ENCODE measurements at regions not wholly inside any gene's neighbourhood (a gene's known extent, or its start where the extent isn't known, plus 50 kb on each side); places are given as distances from the start of the nearest gene placed in this dataset.

- H3K4me3 ChIP-seq: no peak overlapping the region
- H3K9me3 ChIP-seq: no peaks in the 10 kb centered on the region
- no peaks in the 10 kb centered on the region for H3K27me3 ChIP-seq
- H3K27ac ChIP-seq: no peak overlapping the region
- DNase-seq: no peak
- intact Hi-C loops (cut with DNase I; ENCODE audit: low total_unique reads): no loop called here
- in situ Hi-C loops (cut with MboI; ENCODE audit: low sequenced_read_pairs in 4 of 4): no loop called here
- TF ChIP-seq, protein P1, sequence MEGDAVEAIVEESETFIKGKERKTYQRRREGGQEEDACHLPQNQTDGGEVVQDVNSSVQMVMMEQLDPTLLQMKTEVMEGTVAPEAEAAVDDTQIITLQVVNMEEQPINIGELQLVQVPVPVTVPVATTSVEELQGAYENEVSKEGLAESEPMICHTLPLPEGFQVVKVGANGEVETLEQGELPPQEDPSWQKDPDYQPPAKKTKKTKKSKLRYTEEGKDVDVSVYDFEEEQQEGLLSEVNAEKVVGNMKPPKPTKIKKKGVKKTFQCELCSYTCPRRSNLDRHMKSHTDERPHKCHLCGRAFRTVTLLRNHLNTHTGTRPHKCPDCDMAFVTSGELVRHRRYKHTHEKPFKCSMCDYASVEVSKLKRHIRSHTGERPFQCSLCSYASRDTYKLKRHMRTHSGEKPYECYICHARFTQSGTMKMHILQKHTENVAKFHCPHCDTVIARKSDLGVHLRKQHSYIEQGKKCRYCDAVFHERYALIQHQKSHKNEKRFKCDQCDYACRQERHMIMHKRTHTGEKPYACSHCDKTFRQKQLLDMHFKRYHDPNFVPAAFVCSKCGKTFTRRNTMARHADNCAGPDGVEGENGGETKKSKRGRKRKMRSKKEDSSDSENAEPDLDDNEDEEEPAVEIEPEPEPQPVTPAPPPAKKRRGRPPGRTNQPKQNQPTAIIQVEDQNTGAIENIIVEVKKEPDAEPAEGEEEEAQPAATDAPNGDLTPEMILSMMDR (IDR thresholded peaks at IDR 0.05 in 4 of 5, conservative IDR thresholded peaks at IDR 0.05 in 1 of 5): no peak
- TF ChIP-seq POLR2A (IDR thresholded peaks at IDR 0.05): no peak
- H3K36me3 ChIP-seq: no peaks in the 10 kb centered on the region
- no peak for ATAC-seq
- no peaks in the 10 kb centered on the region for H3K4me1 ChIP-seq
Measured at GRCh38 chr2:167681234-167682015, 566.0 kb downstream of the STK39 start.

- Histone ChIP-seq H3K27ac (no peak overlapping the region), H3K9me3 (no peaks in the 10 kb centered on the region), H3K36me3 (no peaks in the 10 kb centered on the region), H3K4me1 (no peaks in the 10 kb centered on the region), H3K27me3 (no peaks in the 10 kb centered on the region), H3K4me3 (no peak overlapping the region)
- TF ChIP-seq, protein P1 (IDR thresholded peaks at IDR 0.05 in 4 of 5, conservative IDR thresholded peaks at IDR 0.05 in 1 of 5): no peak
- no peak for TF ChIP-seq POLR2A (IDR thresholded peaks at IDR 0.05)
- in situ Hi-C loops (cut with MboI; ENCODE audit: low sequenced_read_pairs in 4 of 4): no loop called here
- DNase-seq: no peak
- intact Hi-C loops (cut with DNase I; ENCODE audit: low total_unique reads): no loop called here
- ATAC-seq: no peak
Measured at GRCh38 chr2:167678158-167678557, 569.2 kb downstream of the STK39 start.

- H3K36me3 ChIP-seq: no peaks in the 10 kb centered on the region
- H3K9me3 ChIP-seq: no peaks in the 10 kb centered on the region
- H3K4me3 ChIP-seq: no peak overlapping the region
- intact Hi-C loops (cut with DNase I; ENCODE audit: low total_unique reads): no loop called here
- DNase-seq (no peak), ATAC-seq (no peak)
- H3K4me1 ChIP-seq: no peaks in the 10 kb centered on the region
- in situ Hi-C loops (cut with MboI; ENCODE audit: low sequenced_read_pairs in 4 of 4): no loop called here
- H3K27me3 ChIP-seq: no peaks in the 10 kb centered on the region
- TF ChIP-seq, protein P1 (IDR thresholded peaks at IDR 0.05 in 4 of 5, conservative IDR thresholded peaks at IDR 0.05 in 1 of 5): no peak
- TF ChIP-seq POLR2A (IDR thresholded peaks at IDR 0.05): no peak
- no peak overlapping the region for H3K27ac ChIP-seq
Measured at GRCh38 chr2:167675906-167676305, 571.5 kb downstream of the STK39 start.

DNA sequence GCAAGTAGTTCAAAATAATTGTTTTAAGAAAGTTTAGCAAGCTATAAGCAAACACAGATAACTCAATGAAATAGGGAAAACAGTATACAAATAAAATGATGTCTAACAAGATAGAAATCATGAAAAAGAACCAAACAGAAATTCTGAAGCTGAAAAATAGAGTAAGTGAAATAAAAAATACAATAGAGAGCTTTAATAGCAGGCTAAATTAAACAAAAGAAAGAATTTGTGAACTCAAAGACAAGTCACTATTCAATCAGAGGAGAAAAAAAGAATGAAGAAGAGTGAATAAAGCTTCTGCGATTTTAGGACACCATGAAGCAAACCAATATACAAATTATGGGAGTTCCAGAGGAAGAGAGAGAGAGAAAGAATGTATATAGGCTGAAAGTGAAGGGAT lies 576.8 kb downstream of the STK39 start:
- TF ChIP-seq POLR2A (IDR thresholded peaks at IDR 0.05): no peak
- TF ChIP-seq, protein P1 (IDR thresholded peaks at IDR 0.05 in 4 of 5, conservative IDR thresholded peaks at IDR 0.05 in 1 of 5): no peak
- ATAC-seq (no peak), DNase-seq (no peak)
- H3K36me3 ChIP-seq: no peaks in the 10 kb centered on the region
- H3K27ac ChIP-seq: no peak overlapping the region
- peaks cover 0 to 7% (median 0%) of the 10 kb centered on the region in 3 donors for H3K9me3 ChIP-seq
- in situ Hi-C loops (cut with MboI; ENCODE audit: low sequenced_read_pairs in 4 of 4) (no loop called here), intact Hi-C loops (cut with DNase I; ENCODE audit: low total_unique reads) (no loop called here)
- no peaks in the 10 kb centered on the region for H3K4me1 ChIP-seq
- no peak overlapping the region for H3K4me3 ChIP-seq
- no peaks in the 10 kb centered on the region for H3K27me3 ChIP-seq

GRCh38 chr2:167653131-167653530 lies 594.3 kb downstream of the STK39 start:
- Histone ChIP-seq H3K4me3 (no peak overlapping the region), H3K9me3 (no peaks in the 10 kb centered on the region), H3K36me3 (no peaks in the 10 kb centered on the region), H3K27me3 (no peaks in the 10 kb centered on the region), H3K4me1 (no peaks in the 10 kb centered on the region), H3K27ac (no peak overlapping the region)
- DNase-seq (no peak), ATAC-seq (no peak)
- TF ChIP-seq, protein P1 (IDR thresholded peaks at IDR 0.05 in 4 of 5, conservative IDR thresholded peaks at IDR 0.05 in 1 of 5): no peak
- TF ChIP-seq POLR2A (IDR thresholded peaks at IDR 0.05): no peak
- intact Hi-C loops (cut with DNase I; ENCODE audit: low total_unique reads): no loop called here
- in situ Hi-C loops (cut with MboI; ENCODE audit: low sequenced_read_pairs in 4 of 4): no loop called here

Measured in gastrocnemius medialis (tissue), 4 donors.